ENCODE measurements at regions not wholly inside any gene's neighbourhood (a gene's known extent, or its start where the extent isn't known, plus 50 kb on each side); places are given as distances from the start of the nearest gene placed in this dataset.
A peak's percentile ranks its signal among the peaks of the same experiment; 100 is the strongest.
"Not testable (repeated sequence)": the region's sequence is repeated elsewhere in the genome, so short reads cannot be mapped to it uniquely, and the experiment has no call there.

DNA sequence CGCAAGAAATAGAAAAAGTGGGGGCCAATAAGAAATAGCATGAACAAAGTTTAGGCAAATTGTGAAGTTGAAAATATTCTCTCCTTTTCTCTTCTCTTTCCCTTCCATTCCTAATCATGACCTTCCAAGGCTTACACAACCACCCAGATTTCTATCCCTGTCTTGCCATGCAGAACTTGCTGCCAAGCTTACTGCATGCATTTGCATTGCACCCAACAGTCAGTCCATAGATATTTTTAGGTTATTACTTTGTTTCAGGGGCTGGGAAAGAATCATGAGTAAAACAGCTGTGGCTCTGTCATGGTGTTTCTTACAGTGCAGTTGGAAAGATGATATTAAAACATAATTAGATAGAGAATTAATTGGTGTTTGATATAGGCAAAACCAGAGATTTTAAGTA lies 219.4 kb downstream of the PTGER3 start (continued):
- no peak for TF ChIP-seq E2F5 (CRISPR knock-in tag; IDR thresholded peaks at IDR 0.05)
- no peak for TF ChIP-seq TAF15 (IDR thresholded peaks at IDR 0.05; ENCODE audit: low read depth, low read length)

GRCh38 chr1:70834365-70834764 lies 213.3 kb downstream of the PTGER3 start:
- in situ Hi-C loops (cut with MboI); intact Hi-C loops (cut with micrococcal nuclease); H4K20me1 ChIP-seq (replicated peaks; ENCODE audit: control insufficient read depth, insufficient read depth, low read length); DNase-seq (ENCODE audit: extremely low read depth in 1 of 4, low spot score in 3 of 4); H3K4me1 ChIP-seq (replicated peaks in 1 of 2; ENCODE audit: control insufficient read depth in 2 of 2, insufficient read depth in 2 of 2, low read length in 2 of 2); H3K79me2 ChIP-seq (ENCODE audit: control insufficient read depth, insufficient read depth, low read length); H3K27me3 ChIP-seq (ENCODE audit: control insufficient read depth in 2 of 2, insufficient read depth in 2 of 2, low read length in 2 of 2); CTCF ChIA-PET (ENCODE audit: low intra/inter-chr PET ratio); POLR2A ChIA-PET; H2AFZ ChIP-seq (ENCODE audit: low read depth, low read length); H3K9ac ChIP-seq (ENCODE audit: insufficient read depth in 1 of 2, low read depth in 2 of 2, low read length in 2 of 2); H3K4me3 ChIP-seq; H3K9me3 ChIP-seq (replicated peaks; ENCODE audit: control insufficient read depth, insufficient read depth, low read depth, low read length); H3K4me2 ChIP-seq (ENCODE audit: insufficient read depth, low read length); FAIRE-seq; BruUV-seq (replicated peaks); H3K36me3 ChIP-seq (ENCODE audit: control insufficient read depth, insufficient read depth, low read length); H3K9me1 ChIP-seq (ENCODE audit: control insufficient read depth, insufficient read depth, low read length); H3K27ac ChIP-seq (ENCODE audit: extremely low read depth, low read depth, low read length); ATAC-seq: not testable (repeated sequence)
- peak; percentile 98 for TF ChIP-seq ZNF431 (CRISPR knock-in tag; IDR thresholded peaks at IDR 0.05)
- WGBS (ENCODE audit: insufficient coverage, low coverage, missing lambda C conversion rate), result 3% methylated on average over 2 of the region's 2 CpGs

- H3K4me3 ChIP-seq, result no peak overlapping the region
- H3K9me3 ChIP-seq (replicated peaks; ENCODE audit: control insufficient read depth, insufficient read depth, low read depth, low read length), result no peaks in the 10 kb centered on the region
- POLR2A ChIA-PET, result interaction anchor here (1.2 kb wide), 1 partner anchor 10 kb away, joined by 3 read pairs; no protein-coding TSS in a partner anchor
- no peak overlapping the region for H3K9ac ChIP-seq (ENCODE audit: insufficient read depth in 1 of 2, low read depth in 2 of 2, low read length in 2 of 2)
- CTCF ChIA-PET (ENCODE audit: low intra/inter-chr PET ratio), result no interaction called here
- no peaks in the 10 kb centered on the region for H3K27me3 ChIP-seq (ENCODE audit: control insufficient read depth in 2 of 2, insufficient read depth in 2 of 2, low read length in 2 of 2)
- H4K20me1 ChIP-seq (replicated peaks; ENCODE audit: control insufficient read depth, insufficient read depth, low read length), result no peaks in the 10 kb centered on the region
- no peak overlapping the region for H3K4me2 ChIP-seq (ENCODE audit: insufficient read depth, low read length)
- no peaks in the 10 kb centered on the region for H3K36me3 ChIP-seq (ENCODE audit: control insufficient read depth, insufficient read depth, low read length)
- no peak for TF ChIP-seq SMARCC2 (IDR thresholded peaks at IDR 0.05; ENCODE audit: low read depth)
- no peak for TF ChIP-seq PREB (CRISPR knock-in tag; IDR thresholded peaks at IDR 0.05)
- no peak overlapping the region for H3K27ac ChIP-seq (ENCODE audit: extremely low read depth, low read depth, low read length)
- no TSS peak for BruUV-seq (replicated peaks)
- DNase-seq (ENCODE audit: extremely low read depth in 1 of 4, low spot score in 3 of 4), result no peak
- no peak for FAIRE-seq
- no peak overlapping the region for H2AFZ ChIP-seq (ENCODE audit: low read depth, low read length)
- H3K9me1 ChIP-seq (ENCODE audit: control insufficient read depth, insufficient read depth, low read length), result no peaks in the 10 kb centered on the region
- ATAC-seq, result no peak
- no peaks in the 10 kb centered on the region for H3K79me2 ChIP-seq (ENCODE audit: control insufficient read depth, insufficient read depth, low read length)
- in situ Hi-C loops (cut with MboI), result no loop called here
- intact Hi-C loops (cut with micrococcal nuclease), result no loop called here
- no peaks in the 10 kb centered on the region for H3K4me1 ChIP-seq (replicated peaks in 1 of 2; ENCODE audit: control insufficient read depth in 2 of 2, insufficient read depth in 2 of 2, low read length in 2 of 2)
- 0% methylated on average over 1 of the region's 1 CpG for WGBS (ENCODE audit: insufficient coverage, low coverage, missing lambda C conversion rate)
Observed at GRCh38 chr1:70836456-70836855, 211.2 kb downstream of the PTGER3 start.

Data from K562 (cell line).